SU-DHL-6 (cell line): ENCODE measurements at regions not wholly inside any gene's neighbourhood (a gene's known extent, or its start where the extent isn't known, plus 50 kb on each side); places are given as distances from the start of the nearest gene placed in this dataset.

Source experiments
- H2AFZ ChIP-seq: fragments of 200-600 bp; sonication (generic); 2 replicates; pipeline ENCODE4 v1.6.1; 2014; ENCODE audit warnings: low read depth, mild to moderate bottlenecking, moderate library complexity, mixed read lengths, antibody characterized with exemption, low read length; ENCODE audit not compliant: severe bottlenecking
- H3F3A ChIP-seq: fragments of 200-600 bp; shearing (Covaris generic); 2 replicates; pipeline ENCODE4 v1.6.0; 2016; ENCODE audit warnings: antibody characterized with exemption, mild to moderate bottlenecking; ENCODE audit not compliant: insufficient read depth
- H3K27ac ChIP-seq: fragments of 200-600 bp; sonication (generic); 2 replicates; pipeline ENCODE4 v1.5.1; 2016; ENCODE audit warnings: low read depth, mild to moderate bottlenecking, low read length, moderate library complexity, mixed read lengths
- H3K27me3 ChIP-seq: fragments of 200-600 bp; sonication (generic), shearing (Covaris generic); 2 replicates; pipeline ENCODE4 v1.6.0; 2014; ENCODE audit warnings: mild to moderate bottlenecking, low read length
- H3K36me3 ChIP-seq: fragments of 200-600 bp; sonication (generic); 2 replicates; pipeline ENCODE4 v1.6.1; 2014; ENCODE audit warnings: mild to moderate bottlenecking, low read length, mixed read lengths
- H3K4me2 ChIP-seq: fragments of 300-600, 200-600 bp; shearing (Covaris generic), sonication (generic); 2 replicates; pipeline ENCODE4 v1.6.0; 2014; ENCODE audit warnings: low read length, low read depth, mild to moderate bottlenecking; ENCODE audit not compliant: poor library complexity, severe bottlenecking
- H3K4me3 ChIP-seq: fragments of 200-600 bp; sonication (generic); 2 replicates; pipeline ENCODE4 v1.5.1; 2014; ENCODE audit warnings: antibody characterized with exemption, low read length, mild to moderate bottlenecking, mixed read lengths; ENCODE audit not compliant: insufficient read depth, poor library complexity, severe bottlenecking
- H3K79me2 ChIP-seq: fragments of 200-600 bp; sonication (generic); 2 replicates; pipeline ENCODE4 v1.6.1; 2014; ENCODE audit warnings: mild to moderate bottlenecking, low read length, moderate library complexity; ENCODE audit not compliant: insufficient read depth
- H3K9ac ChIP-seq: fragments of 200-600 bp; sonication (generic); 2 replicates; pipeline ENCODE4 v1.7.0; 2014; ENCODE audit warnings: mild to moderate bottlenecking, low read length
- H3K9me2 ChIP-seq: fragments of 200-600 bp; sonication (generic); replicated peaks from 2 replicates; pipeline ENCODE4 v1.6.1; 2014; ENCODE audit warnings: low read length; ENCODE audit not compliant: insufficient read depth
- H3K9me3 ChIP-seq: fragments of 200-600 bp; sonication (generic); 2 replicates; pipeline ENCODE4 v1.6.1; 2014; ENCODE audit warnings: low read length, mixed read lengths; ENCODE audit not compliant: insufficient read depth
- H4K20me1 ChIP-seq: fragments of 200-600 bp; sonication (generic); 2 replicates; pipeline ENCODE4 v1.6.1; 2014; ENCODE audit warnings: low read depth, mild to moderate bottlenecking, antibody characterized with exemption, low read length, moderate library complexity, mixed read lengths
- EZH2phosphoT487 ChIP-seq: fragments of 200-600 bp; sonication (generic), shearing (Covaris generic); conservative IDR thresholded peaks from 2 replicates; pipeline ENCODE4 v1.6.1; 2018; ENCODE audit warnings: mild to moderate bottlenecking, antibody characterized with exemption, low read length, moderate library complexity, mixed read lengths
- TF ChIP-seq, protein P1 (sequence below): fragments of 200-600 bp; sonication (generic); IDR thresholded peaks from one replicate; pipeline ENCODE4 v1.5.1; 2017; ENCODE audit warnings: antibody characterized with exemption, mild to moderate bottlenecking, low read length, moderate library complexity; ENCODE audit not compliant: insufficient read depth, poor library complexity, severe bottlenecking

GRCh38 chr5:173744551-173744950 is 128.1 kb upstream of the BOD1 start:
- H3K4me3 ChIP-seq: peak overlapping the region; percentile 43
- peak overlapping the region; percentile 46 for H3K9ac ChIP-seq
- H3K9me2 ChIP-seq: no peaks in the 10 kb centered on the region
- H4K20me1 ChIP-seq: no peaks in the 10 kb centered on the region
- no peaks in the 10 kb centered on the region for H3K79me2 ChIP-seq
- TF ChIP-seq, protein P1, sequence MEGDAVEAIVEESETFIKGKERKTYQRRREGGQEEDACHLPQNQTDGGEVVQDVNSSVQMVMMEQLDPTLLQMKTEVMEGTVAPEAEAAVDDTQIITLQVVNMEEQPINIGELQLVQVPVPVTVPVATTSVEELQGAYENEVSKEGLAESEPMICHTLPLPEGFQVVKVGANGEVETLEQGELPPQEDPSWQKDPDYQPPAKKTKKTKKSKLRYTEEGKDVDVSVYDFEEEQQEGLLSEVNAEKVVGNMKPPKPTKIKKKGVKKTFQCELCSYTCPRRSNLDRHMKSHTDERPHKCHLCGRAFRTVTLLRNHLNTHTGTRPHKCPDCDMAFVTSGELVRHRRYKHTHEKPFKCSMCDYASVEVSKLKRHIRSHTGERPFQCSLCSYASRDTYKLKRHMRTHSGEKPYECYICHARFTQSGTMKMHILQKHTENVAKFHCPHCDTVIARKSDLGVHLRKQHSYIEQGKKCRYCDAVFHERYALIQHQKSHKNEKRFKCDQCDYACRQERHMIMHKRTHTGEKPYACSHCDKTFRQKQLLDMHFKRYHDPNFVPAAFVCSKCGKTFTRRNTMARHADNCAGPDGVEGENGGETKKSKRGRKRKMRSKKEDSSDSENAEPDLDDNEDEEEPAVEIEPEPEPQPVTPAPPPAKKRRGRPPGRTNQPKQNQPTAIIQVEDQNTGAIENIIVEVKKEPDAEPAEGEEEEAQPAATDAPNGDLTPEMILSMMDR: no peak
- TF ChIP-seq EZH2phosphoT487: no peak
- H3K9me3 ChIP-seq: no peaks in the 10 kb centered on the region
- peak overlapping the region; percentile 92 for H3K27ac ChIP-seq
- H3K36me3 ChIP-seq: no peaks in the 10 kb centered on the region
- peaks cover 27% of the 10 kb centered on the region for H3F3A ChIP-seq
- H3K27me3 ChIP-seq: no peaks in the 10 kb centered on the region
- no peak overlapping the region for H2AFZ ChIP-seq
- H3K4me2 ChIP-seq: peak overlapping the region; percentile 63

DNA sequence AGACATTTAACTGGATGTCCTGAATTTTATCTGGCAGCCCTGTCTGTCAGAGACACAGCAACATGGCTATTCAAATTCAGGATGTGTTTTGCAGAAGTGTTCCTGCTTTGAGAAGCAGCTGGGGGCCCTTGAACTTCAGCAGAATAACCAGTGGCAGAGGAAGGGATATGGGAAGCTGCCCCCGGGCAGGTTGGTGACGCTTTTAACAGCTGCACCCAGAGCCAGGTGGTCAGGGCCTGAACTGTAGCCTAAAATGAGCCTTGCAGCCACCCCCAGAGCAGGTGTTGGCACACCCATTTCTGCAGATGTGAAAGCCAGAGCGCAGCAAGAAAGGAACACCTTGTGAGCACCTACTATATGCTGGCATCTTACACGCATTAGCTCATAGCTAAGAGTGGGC is 128.7 kb upstream of the BOD1 start:
- peak overlapping the region; percentile 63 for H3K4me2 ChIP-seq
- no peak overlapping the region for H2AFZ ChIP-seq
- peaks cover 27% of the 10 kb centered on the region for H3F3A ChIP-seq
- H3K4me3 ChIP-seq: peak overlapping the region; percentile 43
- peak overlapping the region; percentile 46; the same call in 1 of the 2 replicates for H3K9ac ChIP-seq
- no peaks in the 10 kb centered on the region for H3K36me3 ChIP-seq
- no peaks in the 10 kb centered on the region for H3K79me2 ChIP-seq
- no peaks in the 10 kb centered on the region for H3K9me2 ChIP-seq
- H4K20me1 ChIP-seq: no peaks in the 10 kb centered on the region
- H3K27me3 ChIP-seq: no peaks in the 10 kb centered on the region
- no peaks in the 10 kb centered on the region for H3K9me3 ChIP-seq
- TF ChIP-seq, protein P1: no peak
- peak overlapping the region; percentile 92 for H3K27ac ChIP-seq

GRCh38 chr5:173745557-173745956 is 129.1 kb upstream of the BOD1 start:
- Histone ChIP-seq H3K4me2 (peak overlapping the region; percentile 62), H4K20me1 (no peaks in the 10 kb centered on the region), H3K9me2 (no peaks in the 10 kb centered on the region), H3F3A (peaks cover 27% of the 10 kb centered on the region), H3K9me3 (no peaks in the 10 kb centered on the region), H3K36me3 (no peaks in the 10 kb centered on the region), H3K9ac (peak overlapping the region; percentile 44), H3K27me3 (no peaks in the 10 kb centered on the region), H2AFZ (no peak overlapping the region), H3K4me3 (peak overlapping the region; percentile 15), H3K27ac (peak overlapping the region; percentile 92), H3K79me2 (no peaks in the 10 kb centered on the region)
- TF ChIP-seq, protein P1: no peak
- TF ChIP-seq EZH2phosphoT487: no peak
